GM12878 (cell line): ENCODE measurements at regions not wholly inside any gene's neighbourhood (a gene's known extent, or its start where the extent isn't known, plus 50 kb on each side); places are given as distances from the start of the nearest gene placed in this dataset.

Source experiments
- ATAC-seq: fragments of 200-7000 bp; cut with Tn5 transposase; 3 replicates; pipeline ENCODE4 v1.9.1; 2020; ENCODE audit warnings: mild to moderate bottlenecking, moderate library complexity
- BruUV-seq: library from RNA; stranded (reverse); fragments of 400-500 nt; replicated peaks from 2 replicates; lab custom pipeline; 2021; lab: Mats Ljungman, UMichigan
- CTCF ChIA-PET: fragments of 300-600 bp; sonication (Branson Sonifier 250); formaldehyde crosslinking; extraction: SDS; loops from one replicate; lab custom pipeline; 2021; ENCODE audit warnings: inconsistent platforms; lab: Yijun Ruan, JAX
- POLR2A ChIA-PET: fragments of 350-600 bp; formaldehyde crosslinking; extraction: SDS; loops from one replicate; lab custom pipeline; 2021; ENCODE audit warnings: inconsistent platforms; lab: Charles Lee
- RAD21 ChIA-PET: fragments of 300-600 bp; sonication (Branson Sonifier 250); formaldehyde crosslinking; loops from one replicate; lab custom pipeline; 2023; ENCODE audit warnings: antibody characterized with exemption; ENCODE audit not compliant: unreplicated experiment; lab: Charles Lee
- SMC1A ChIA-PET: fragments of 300-600 bp; sonication (Branson Sonifier 250); formaldehyde crosslinking; loops from one replicate; lab custom pipeline; 2023; ENCODE audit not compliant: unreplicated experiment, uncharacterized antibody; lab: Charles Lee
- DNase-seq: peaks from one replicate; pipeline ENCODE4 v3.0.0-alpha.2; 2011; ENCODE audit warnings: low read depth, low spot score
- FAIRE-seq: peaks from 3 replicates; lab custom pipeline; 2011; peaks lifted over from hg19 to GRCh38; lab: Jason Lieb, UNC
- H2AFZ ChIP-seq: 2 replicates; pipeline ENCODE4 v1.6.0; 2011; ENCODE audit warnings: low read depth, low read length, control low read depth; ENCODE audit not compliant: control insufficient read depth
- H3K27ac ChIP-seq: 2 replicates; pipeline ENCODE4 v1.5.1; 2011; ENCODE audit warnings: control low read depth; ENCODE audit not compliant: control insufficient read depth, insufficient read depth
- H3K27me3 ChIP-seq, 2 experiments: replicated peaks in 1 of 2; 2 replicates each; pipeline versions ENCODE4 v1.6.0 to v1.6.1; 2011; ENCODE audit warnings: low read length in 1 of 2; ENCODE audit not compliant: control insufficient read depth in 2 of 2, insufficient read depth in 2 of 2
- H3K36me3 ChIP-seq, 2 experiments: 2 replicates each; pipeline ENCODE4 v1.5.1; 2011; ENCODE audit warnings: low read length in 1 of 2; ENCODE audit not compliant: control insufficient read depth in 2 of 2, insufficient read depth in 2 of 2
- H3K4me1 ChIP-seq: 2 replicates; pipeline ENCODE4 v1.6.1; 2011; ENCODE audit warnings: mild to moderate bottlenecking, low read length, moderate library complexity, mixed read lengths; ENCODE audit not compliant: control insufficient read depth, insufficient read depth
- H3K4me2 ChIP-seq: 2 replicates; pipeline ENCODE4 v1.6.0; 2011; ENCODE audit warnings: control low read depth; ENCODE audit not compliant: control insufficient read depth, insufficient read depth
- H3K4me3 ChIP-seq: fragments of 200-600 bp; sonication (generic); 2 replicates; pipeline ENCODE4 v1.5.1; 2016
- H3K79me2 ChIP-seq: 2 replicates; pipeline ENCODE4 v1.6.0; 2011; ENCODE audit warnings: low read length; ENCODE audit not compliant: control insufficient read depth, insufficient read depth
- H3K9ac ChIP-seq: 2 replicates; pipeline ENCODE4 v1.8.0; 2011; ENCODE audit warnings: low read length, control low read depth, mixed read lengths; ENCODE audit not compliant: control insufficient read depth, insufficient read depth
- H3K9me3 ChIP-seq: replicated peaks from 3 replicates; pipeline ENCODE4 v1.5.1; 2011; ENCODE audit warnings: mild to moderate bottlenecking, low read length; ENCODE audit not compliant: control insufficient read depth, insufficient read depth
- H4K20me1 ChIP-seq: 2 replicates; pipeline ENCODE4 v1.6.0; 2011; ENCODE audit not compliant: control insufficient read depth, insufficient read depth
- BMI1 ChIP-seq: fragments of 450-650 bp; IDR thresholded peaks from 2 replicates; pipeline ENCODE4 v1.6.1; 2016; ENCODE audit warnings: mild to moderate bottlenecking, moderate library complexity, borderline replicate concordance
- CEBPB ChIP-seq, 2 experiments: fragments of 150-350 bp in 1 of 2; IDR thresholded peaks; 2 replicates each; pipeline ENCODE4 v1.6.1; 2012 to 2014; ENCODE audit warnings: low read depth in 2 of 2, low read length in 2 of 2, borderline replicate concordance in 1 of 2, inconsistent platforms in 1 of 2
- CREB1 ChIP-seq: IDR thresholded peaks from 2 replicates; pipeline ENCODE4 v1.6.1; 2012; ENCODE audit warnings: low read depth, mild to moderate bottlenecking, inconsistent platforms
- DPF2 ChIP-seq: fragments of 450-650 bp; IDR thresholded peaks from 2 replicates; pipeline ENCODE4 v1.6.1; 2017; ENCODE audit warnings: mild to moderate bottlenecking
- EZH2 ChIP-seq: IDR thresholded peaks from 2 replicates; pipeline ENCODE4 v1.6.1; 2012; ENCODE audit warnings: low read depth, mild to moderate bottlenecking, control low read depth, inconsistent platforms, low read length, borderline replicate concordance; ENCODE audit not compliant: control insufficient read depth
- IKZF2 ChIP-seq, 2 experiments: fragments of 450-650 bp; IDR thresholded peaks; 2 replicates each; pipeline ENCODE4 v1.6.1; 2017; ENCODE audit warnings: mild to moderate bottlenecking in 2 of 2, moderate library complexity in 2 of 2
- IRF4 ChIP-seq: IDR thresholded peaks from 2 replicates; pipeline ENCODE4 v1.6.1; 2011; ENCODE audit warnings: low read depth, low read length
- JUND ChIP-seq: IDR thresholded peaks from 2 replicates; pipeline ENCODE4 v1.6.1; 2012; ENCODE audit warnings: low read depth, mild to moderate bottlenecking, low read length, improper control_type of control experiment, moderate library complexity
- NR2C1 ChIP-seq: fragments of 450-650 bp; IDR thresholded peaks from 2 replicates; pipeline ENCODE4 v1.6.1; 2017; ENCODE audit warnings: antibody characterized with exemption, mild to moderate bottlenecking, moderate library complexity
- POLR2A ChIP-seq: IDR thresholded peaks from 2 replicates; pipeline ENCODE4 v1.6.1; 2011; ENCODE audit warnings: low read depth, mild to moderate bottlenecking, low read length
- POLR2AphosphoS5 ChIP-seq: IDR thresholded peaks from 2 replicates; pipeline ENCODE4 v1.6.1; 2011; ENCODE audit warnings: mild to moderate bottlenecking, low read length, inconsistent platforms
- RUNX3 ChIP-seq: IDR thresholded peaks from 2 replicates; pipeline ENCODE4 v1.6.1; 2012; ENCODE audit warnings: low read length, inconsistent platforms
- SIN3A ChIP-seq: IDR thresholded peaks from 2 replicates; pipeline ENCODE4 v1.6.1; 2012; ENCODE audit warnings: low read depth, low read length, improper control_type of control experiment
- SMC3 ChIP-seq: IDR thresholded peaks from 2 replicates; pipeline ENCODE4 v1.6.1; 2011; ENCODE audit warnings: low read length, improper control_type of control experiment, borderline replicate concordance
- STAT1 ChIP-seq: fragments of 450-650 bp; conservative IDR thresholded peaks from 2 replicates; pipeline ENCODE4 v1.6.1; 2014; ENCODE audit warnings: antibody characterized with exemption, mild to moderate bottlenecking
- TAF1 ChIP-seq: IDR thresholded peaks from 2 replicates; pipeline ENCODE4 v1.6.1; 2011; ENCODE audit warnings: mild to moderate bottlenecking, low read depth, low read length, borderline replicate concordance
- TCF3 ChIP-seq: IDR thresholded peaks from 2 replicates; pipeline ENCODE4 v1.6.1; 2012; ENCODE audit warnings: low read depth, mild to moderate bottlenecking, low read length, borderline replicate concordance; ENCODE audit not compliant: insufficient read depth
- ZNF24 ChIP-seq: fragments of 450-650 bp; IDR thresholded peaks from 2 replicates; pipeline ENCODE4 v1.6.1; 2017; ENCODE audit warnings: antibody characterized with exemption, mild to moderate bottlenecking
- ZNF384 ChIP-seq: IDR thresholded peaks from 2 replicates; pipeline ENCODE4 v1.6.1; 2012; ENCODE audit warnings: low read depth, mild to moderate bottlenecking, low read length, improper control_type of control experiment, borderline replicate concordance
- WGBS: methylation state at CpG from one replicate; pipeline ENCODE4 v1.1.6; 2016; ENCODE audit warnings: low lambda C conversion rate; ENCODE audit not compliant: insufficient replicate concordance, insufficient coverage; ENCODE audit errors: missing lambda C conversion rate; 5-methylcytosine and 5-hydroxymethylcytosine counted together
- in situ Hi-C: fragments of 300-500 bp; cut with MboI; formaldehyde crosslinking; loops from 9 replicates; pipeline ENCODE4 v1.14.3; 2018; ENCODE audit warnings: mixed read lengths
- intact Hi-C: fragments of 100-400 bp; cut with micrococcal nuclease; formaldehyde crosslinking; loops from one replicate; pipeline ENCODE4 v1.14.2; 2022; ENCODE audit not compliant: unreplicated experiment
- TF ChIP-seq, protein P1 (sequence below): fragments of 450-650 bp; formaldehyde crosslinking; IDR thresholded peaks from 2 replicates; pipeline ENCODE4 v1.4.0; 2020; ENCODE audit warnings: mild to moderate bottlenecking, moderate library complexity

DNA sequence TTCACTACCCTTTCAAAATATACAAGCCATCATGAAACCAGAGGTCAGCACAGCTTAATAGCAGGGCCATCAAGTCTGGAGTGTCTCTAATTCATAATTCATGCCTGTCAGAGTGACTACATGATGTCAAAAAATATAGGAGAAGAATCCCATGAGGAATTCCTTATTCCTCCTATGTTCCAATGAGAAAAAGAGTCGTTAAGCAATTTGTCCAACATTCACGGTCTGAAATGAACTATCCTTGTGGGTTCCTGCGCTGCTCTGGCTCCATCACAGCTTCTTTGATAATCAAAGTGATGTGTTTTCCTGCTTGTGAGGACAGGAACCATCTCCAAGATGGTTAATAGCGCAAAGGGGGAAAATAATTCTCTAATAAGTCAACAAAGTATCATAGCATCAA is 560.4 kb upstream of the KLHL29 start:
- no peak for ATAC-seq
- POLR2A ChIA-PET, result no interaction called here
- no peaks in the 10 kb centered on the region for H3K36me3 ChIP-seq

DNA sequence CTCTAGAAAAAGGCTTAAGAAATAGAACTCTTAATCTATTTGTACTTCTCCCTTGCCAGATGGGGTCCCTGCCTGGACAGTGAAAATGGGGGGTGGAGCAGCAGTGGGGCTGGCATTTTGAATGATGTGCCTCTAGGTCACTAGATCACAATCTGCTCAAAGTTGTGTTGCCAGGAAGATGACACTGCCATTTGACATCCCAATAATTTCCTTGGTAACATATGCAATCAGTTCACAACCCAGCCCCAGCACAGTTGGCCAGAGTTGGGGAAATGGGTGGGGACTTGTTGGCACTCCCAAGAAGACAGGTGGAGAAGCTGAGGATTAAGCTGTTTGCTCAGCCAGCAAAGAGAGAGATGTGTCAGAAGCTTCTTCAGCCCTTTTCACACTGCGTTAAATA is 558.3 kb upstream of the KLHL29 start:
- H3K4me2 ChIP-seq, result no peak overlapping the region
- in situ Hi-C loops (no loop called here), intact Hi-C loops (no loop called here)
- SMC1A ChIA-PET, result no interaction called here
- WGBS, result 31% methylated on average over 1 of the region's 1 CpG
- ATAC-seq, result no peak
- CTCF ChIA-PET, result no interaction called here
- no peaks in the 10 kb centered on the region for H3K79me2 ChIP-seq
- POLR2A ChIA-PET, result no interaction called here
- no peak overlapping the region for H2AFZ ChIP-seq
- no peak for DNase-seq
- H3K27me3 ChIP-seq, result no peaks in the 10 kb centered on the region; a peak in 1 of 4 replicates
- no peaks in the 10 kb centered on the region for H4K20me1 ChIP-seq
- H3K4me3 ChIP-seq, result no peak overlapping the region
- H3K9me3 ChIP-seq, result no peaks in the 10 kb centered on the region
- no TSS peak for BruUV-seq
- no peaks in the 10 kb centered on the region for H3K4me1 ChIP-seq
- no peak overlapping the region for H3K9ac ChIP-seq
- no peaks in the 10 kb centered on the region for H3K36me3 ChIP-seq
- no peak for FAIRE-seq
- RAD21 ChIA-PET, result no interaction called here
- no peak overlapping the region for H3K27ac ChIP-seq
- TF ChIP-seq, protein P1, sequence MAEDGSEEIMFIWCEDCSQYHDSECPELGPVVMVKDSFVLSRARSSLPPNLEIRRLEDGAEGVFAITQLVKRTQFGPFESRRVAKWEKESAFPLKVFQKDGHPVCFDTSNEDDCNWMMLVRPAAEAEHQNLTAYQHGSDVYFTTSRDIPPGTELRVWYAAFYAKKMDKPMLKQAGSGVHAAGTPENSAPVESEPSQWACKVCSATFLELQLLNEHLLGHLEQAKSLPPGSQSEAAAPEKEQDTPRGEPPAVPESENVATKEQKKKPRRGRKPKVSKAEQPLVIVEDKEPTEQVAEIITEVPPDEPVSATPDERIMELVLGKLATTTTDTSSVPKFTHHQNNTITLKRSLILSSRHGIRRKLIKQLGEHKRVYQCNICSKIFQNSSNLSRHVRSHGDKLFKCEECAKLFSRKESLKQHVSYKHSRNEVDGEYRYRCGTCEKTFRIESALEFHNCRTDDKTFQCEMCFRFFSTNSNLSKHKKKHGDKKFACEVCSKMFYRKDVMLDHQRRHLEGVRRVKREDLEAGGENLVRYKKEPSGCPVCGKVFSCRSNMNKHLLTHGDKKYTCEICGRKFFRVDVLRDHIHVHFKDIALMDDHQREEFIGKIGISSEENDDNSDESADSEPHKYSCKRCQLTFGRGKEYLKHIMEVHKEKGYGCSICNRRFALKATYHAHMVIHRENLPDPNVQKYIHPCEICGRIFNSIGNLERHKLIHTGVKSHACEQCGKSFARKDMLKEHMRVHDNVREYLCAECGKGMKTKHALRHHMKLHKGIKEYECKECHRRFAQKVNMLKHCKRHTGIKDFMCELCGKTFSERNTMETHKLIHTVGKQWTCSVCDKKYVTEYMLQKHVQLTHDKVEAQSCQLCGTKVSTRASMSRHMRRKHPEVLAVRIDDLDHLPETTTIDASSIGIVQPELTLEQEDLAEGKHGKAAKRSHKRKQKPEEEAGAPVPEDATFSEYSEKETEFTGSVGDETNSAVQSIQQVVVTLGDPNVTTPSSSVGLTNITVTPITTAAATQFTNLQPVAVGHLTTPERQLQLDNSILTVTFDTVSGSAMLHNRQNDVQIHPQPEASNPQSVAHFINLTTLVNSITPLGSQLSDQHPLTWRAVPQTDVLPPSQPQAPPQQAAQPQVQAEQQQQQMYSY (CRISPR knock-in tag), result no peak
- TF ChIP-seq ZNF24 (no peak), POLR2A (no peak), POLR2AphosphoS5 (no peak), IKZF2 (IDR thresholded peaks at IDR 0.05) (no peak), ZNF384 (no peak), TCF3 (no peak), TAF1 (no peak), SIN3A (no peak), IRF4 (no peak), STAT1 (no peak), DPF2 (no peak), CEBPB (IDR thresholded peaks at IDR 0.05; ENCODE audit: borderline replicate concordance in 1 of 2, low read depth in 2 of 2, low read length in 2 of 2) (no peak), JUND (no peak), EZH2 (no peak), RUNX3 (no peak), BMI1 (no peak), CREB1 (no peak)

More for the DNA sequence above, 560.4 kb upstream of the KLHL29 start:
- RAD21 ChIA-PET, result no interaction called here
- Histone ChIP-seq H4K20me1 (no peaks in the 10 kb centered on the region), H3K27ac (no peak overlapping the region), H3K9me3 (no peaks in the 10 kb centered on the region), H3K9ac (no peak overlapping the region), H2AFZ (no peak overlapping the region), H3K4me2 (no peak overlapping the region), H3K4me1 (no peaks in the 10 kb centered on the region), H3K79me2 (no peaks in the 10 kb centered on the region), H3K4me3 (no peak overlapping the region), H3K27me3 (no peaks in the 10 kb centered on the region; a peak in 1 of 4 replicates)
- in situ Hi-C loops (no loop called here), intact Hi-C loops (no loop called here)
- BruUV-seq, result no TSS peak
- FAIRE-seq (no peak), DNase-seq (no peak)
- no peak for TF ChIP-seq NR2C1
- no peak for TF ChIP-seq SMC3
- SMC1A ChIA-PET, result no interaction called here
- CTCF ChIA-PET, result no interaction called here
- 21% methylated on average over 4 of the region's 4 CpGs for WGBS
